Fibroblast of gingiva (primary cell): ENCODE measurements at regions not wholly inside any gene's neighbourhood (a gene's known extent, or its start where the extent isn't known, plus 50 kb on each side); places are given as distances from the start of the nearest gene placed in this dataset.

Source experiments
- DNase-seq: peaks from one replicate; pipeline ENCODE4 v3.0.0-alpha.2; 2011; ENCODE audit warnings: low read depth

- no peak for DNase-seq
Measured at GRCh38 chr6:18962361-18962905, 575.3 kb downstream of the RNF144B start.

GRCh38 chr6:18963439-18963838 is 576.3 kb downstream of the RNF144B start:
- no peak for DNase-seq

GRCh38 chr6:18973251-18973650 is 586.1 kb downstream of the RNF144B start:
- DNase-seq: no peak

GRCh38 chr6:18976091-18976490 is 588.9 kb downstream of the RNF144B start:
- DNase-seq: no peak

GRCh38 chr6:18976966-18977365 is 589.8 kb downstream of the RNF144B start:
- no peak for DNase-seq

GRCh38 chr6:18978337-18979128 is 591.4 kb downstream of the RNF144B start:
- DNase-seq: no peak

GRCh38 chr6:18985061-18985460 is 597.9 kb downstream of the RNF144B start:
- no peak for DNase-seq

- no peak for DNase-seq
Measured at GRCh38 chr6:18985996-18986395, 598.8 kb downstream of the RNF144B start.

- no peak for DNase-seq
Measured at GRCh38 chr6:18988636-18989035, 601.5 kb downstream of the RNF144B start.

- no peak for DNase-seq
Measured at GRCh38 chr6:18990059-18990978, 603.2 kb downstream of the RNF144B start.

GRCh38 chr6:18997375-18997826 is 610.3 kb downstream of the RNF144B start:
- peak; percentile 40 for DNase-seq

- DNase-seq: no peak
Measured at GRCh38 chr6:19002976-19003560, 615.9 kb downstream of the RNF144B start.

GRCh38 chr6:19004176-19004575 is 617.0 kb downstream of the RNF144B start:
- no peak for DNase-seq

- DNase-seq: no peak
Measured at GRCh38 chr6:19009769-19010168, 622.6 kb downstream of the RNF144B start.

- DNase-seq: no peak
Measured at GRCh38 chr6:19013026-19013705, 626.0 kb downstream of the RNF144B start.

GRCh38 chr6:19024737-19025136 is 637.6 kb downstream of the RNF144B start:
- peak; percentile 12 for DNase-seq

GRCh38 chr6:19028201-19028600 is 641.1 kb downstream of the RNF144B start:
- DNase-seq: no peak

GRCh38 chr6:19032591-19033295 is 645.6 kb downstream of the RNF144B start:
- no peak for DNase-seq

- no peak for DNase-seq
Measured at GRCh38 chr6:19033683-19034082, 646.5 kb downstream of the RNF144B start.

- DNase-seq: no peak
Measured at GRCh38 chr6:19034986-19035385, 647.8 kb downstream of the RNF144B start.
